GM18511 (cell line): ENCODE measurements at regions not wholly inside any gene's neighbourhood (a gene's known extent, or its start where the extent isn't known, plus 50 kb on each side); places are given as distances from the start of the nearest gene placed in this dataset.

ENCODE experiments used
- ATAC-seq: cut with Tn5 transposase; IDR thresholded peaks from one replicate; pipeline ENCODE4 v1.9.1; 2021; ENCODE audit warnings: mild to moderate bottlenecking, moderate library complexity; ENCODE audit not compliant: unreplicated experiment

DNA sequence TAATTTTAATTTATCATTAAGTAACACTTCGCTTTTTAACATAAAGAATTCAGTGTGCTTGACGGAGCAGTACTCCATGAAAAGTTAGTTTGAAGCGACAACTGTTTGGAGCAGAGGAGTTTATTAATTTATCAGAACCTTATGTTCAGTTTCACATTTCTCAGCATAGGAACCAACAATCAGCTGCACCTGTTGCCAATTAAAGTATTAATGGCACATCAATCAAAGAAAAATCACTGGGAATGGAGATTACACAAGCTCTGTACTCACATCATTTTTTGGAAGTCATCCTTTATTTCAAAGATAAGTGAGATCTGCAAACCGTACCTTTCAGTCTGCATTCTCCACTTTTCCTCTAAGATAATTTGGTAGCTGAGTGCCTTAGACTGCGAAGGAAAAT lies 344.6 kb downstream of the LMO4 start:
- ATAC-seq, result no peak

GRCh38 chr1:87673748-87674147 lies 345.1 kb downstream of the LMO4 start:
- ATAC-seq, result no peak

DNA sequence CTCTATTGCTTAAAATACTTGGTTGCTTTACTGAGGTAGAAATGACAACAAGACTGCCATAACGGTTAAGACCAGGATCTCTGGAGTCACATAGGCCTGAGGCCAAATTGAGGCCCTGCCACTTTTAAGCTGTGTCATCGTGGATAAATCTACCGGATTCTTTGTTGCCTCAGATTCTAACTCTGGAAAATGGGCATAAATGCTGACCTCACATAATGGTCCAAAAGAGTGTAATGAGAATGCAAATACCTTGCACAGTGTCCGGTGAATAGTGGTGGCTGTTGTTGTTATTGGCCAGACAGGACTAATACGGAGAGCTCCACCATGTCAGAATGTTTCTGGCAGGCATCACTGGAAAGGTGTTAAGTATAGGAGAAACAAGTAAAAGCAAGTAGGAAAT lies 346.1 kb downstream of the LMO4 start:
- ATAC-seq, result no peak

- ATAC-seq, result no peak
These were observed 349.6 kb downstream of the LMO4 start for GRCh38 chr1:87678266-87678665.

DNA sequence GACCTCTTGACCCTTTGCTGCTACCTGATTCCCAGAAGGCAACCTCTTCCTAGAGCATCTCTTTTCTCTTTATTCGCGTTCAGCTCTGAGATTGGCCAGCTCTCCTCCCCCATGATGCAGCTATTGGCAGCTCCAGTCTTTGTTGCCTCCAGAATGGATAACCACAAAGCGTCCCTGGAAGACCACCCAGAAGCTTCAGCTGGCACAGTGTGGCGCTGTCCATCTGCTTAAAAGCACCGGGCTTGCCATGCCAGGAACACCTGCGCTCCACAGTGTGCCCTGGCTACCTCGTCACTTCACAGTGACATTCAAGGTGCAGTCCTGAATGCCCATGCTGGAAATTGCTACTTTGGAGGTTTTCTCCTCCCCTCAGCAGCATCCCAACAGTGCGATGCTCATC lies 353.9 kb downstream of the LMO4 start:
- no peak for ATAC-seq

DNA sequence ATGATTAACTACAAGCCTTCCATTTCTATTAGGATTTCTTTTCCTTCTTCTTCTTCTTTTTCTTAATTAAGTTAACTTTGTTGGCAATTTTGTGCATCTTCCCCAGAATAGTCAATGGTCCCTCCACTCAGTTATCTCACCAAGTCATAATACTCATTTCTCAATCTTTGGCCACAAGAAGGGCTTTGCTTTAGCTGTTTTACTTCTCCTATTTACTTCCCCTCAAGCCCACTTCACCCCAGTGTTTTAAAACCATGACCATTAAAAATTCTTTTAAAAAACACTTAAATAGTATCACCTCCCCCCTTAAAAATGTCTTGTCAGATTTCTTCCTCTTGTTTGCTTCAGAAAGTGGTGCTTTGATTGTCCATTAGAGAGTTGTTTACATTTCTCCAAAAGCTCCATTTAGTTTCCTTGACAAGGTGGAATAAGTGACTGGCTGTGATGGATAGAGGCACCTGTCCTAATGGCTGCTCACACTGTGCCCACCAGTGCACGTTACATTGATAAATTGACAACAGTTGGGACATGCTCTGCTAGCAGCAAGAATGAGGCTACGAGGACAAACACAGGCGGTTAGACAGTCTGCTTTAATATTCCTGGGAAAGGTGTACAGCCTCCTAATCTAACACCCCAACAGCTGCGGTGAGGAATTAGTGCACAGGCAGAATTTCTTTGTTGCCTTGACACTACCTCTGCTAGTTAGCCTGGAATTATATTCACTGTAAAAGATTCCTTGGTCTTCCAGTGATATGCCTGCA lies 354.7 kb downstream of the LMO4 start:
- no peak for ATAC-seq

GRCh38 chr1:87684194-87684593 lies 355.5 kb downstream of the LMO4 start:
- no peak for ATAC-seq

DNA sequence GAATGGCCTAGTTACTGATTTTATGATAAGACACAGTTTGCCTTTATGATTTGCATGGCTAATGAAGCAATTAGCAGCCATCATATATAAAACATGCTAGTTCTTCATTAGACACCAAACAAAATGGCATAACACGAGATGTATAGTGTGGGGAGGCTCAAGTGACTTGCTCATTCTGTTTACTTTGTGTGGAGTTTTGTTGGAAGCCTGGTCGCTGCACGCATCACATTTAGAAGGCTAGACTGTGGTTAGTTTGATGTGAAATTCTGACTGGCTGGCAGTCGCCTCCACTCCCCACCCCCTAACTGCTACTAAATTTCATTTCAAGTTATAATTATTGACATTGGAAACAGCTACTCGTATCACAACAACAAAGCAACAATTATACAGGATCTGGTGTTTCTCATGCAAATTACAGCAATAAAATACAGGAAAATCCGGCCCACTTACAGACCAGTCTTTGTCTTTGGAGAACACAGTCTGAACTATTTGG lies 356.1 kb downstream of the LMO4 start:
- no peak for ATAC-seq

DNA sequence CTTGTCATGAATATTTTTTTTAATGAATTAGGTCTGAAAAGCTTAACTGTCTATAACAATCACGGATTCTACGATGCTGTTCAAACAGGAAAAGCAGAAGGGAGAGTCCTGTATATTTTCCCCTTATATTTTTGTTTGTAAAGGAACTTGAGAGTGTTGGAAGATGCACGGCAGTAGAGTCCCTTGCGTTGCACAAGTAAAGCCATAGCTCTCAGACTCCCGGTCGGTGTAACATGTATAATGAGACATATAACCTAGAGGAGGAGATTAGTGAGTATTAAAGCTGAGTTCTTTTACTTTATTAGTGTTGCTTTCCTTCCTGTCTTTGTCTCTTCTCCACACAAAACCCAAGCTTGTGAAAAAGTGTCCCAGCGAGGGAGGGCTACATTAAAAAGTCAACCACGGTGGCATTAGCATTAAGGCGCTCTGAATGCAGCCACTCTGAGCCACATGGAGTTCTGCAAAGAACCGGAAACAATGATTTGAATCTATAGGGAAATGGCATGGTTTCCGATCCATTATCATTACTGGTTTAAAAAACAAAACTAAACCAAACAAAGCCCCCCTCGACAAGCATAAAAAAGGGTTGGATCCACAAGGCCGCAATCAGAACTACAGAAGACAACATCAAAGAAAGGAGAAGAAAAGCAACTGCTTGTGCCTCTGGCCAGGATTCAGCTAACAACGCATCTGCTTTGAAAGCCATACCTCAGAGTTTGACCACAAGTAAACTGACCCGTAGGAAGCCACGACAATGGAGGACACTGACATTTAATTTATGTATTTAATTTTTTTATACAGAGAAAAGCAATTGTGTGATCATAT lies 356.8 kb downstream of the LMO4 start:
- ATAC-seq, result no peak

DNA sequence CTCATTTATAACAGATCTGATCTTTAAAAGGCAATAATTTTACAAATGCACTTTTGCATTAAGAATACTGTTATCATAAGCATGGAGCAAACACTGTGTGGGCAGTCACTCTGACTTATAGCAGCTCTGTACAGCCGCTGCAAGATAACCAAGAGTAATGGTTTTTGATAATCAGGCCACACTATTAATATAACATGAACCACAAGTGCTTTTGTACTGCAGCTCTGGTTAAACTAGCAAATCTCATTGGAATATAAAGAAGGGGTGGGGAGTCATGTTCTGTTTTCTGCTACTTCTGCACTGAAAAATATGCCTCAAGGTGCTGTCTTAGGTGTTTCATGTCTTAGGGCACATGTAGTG lies 357.4 kb downstream of the LMO4 start:
- ATAC-seq, result no peak

GRCh38 chr1:87686671-87687070 lies 358.0 kb downstream of the LMO4 start:
- ATAC-seq, result no peak

DNA sequence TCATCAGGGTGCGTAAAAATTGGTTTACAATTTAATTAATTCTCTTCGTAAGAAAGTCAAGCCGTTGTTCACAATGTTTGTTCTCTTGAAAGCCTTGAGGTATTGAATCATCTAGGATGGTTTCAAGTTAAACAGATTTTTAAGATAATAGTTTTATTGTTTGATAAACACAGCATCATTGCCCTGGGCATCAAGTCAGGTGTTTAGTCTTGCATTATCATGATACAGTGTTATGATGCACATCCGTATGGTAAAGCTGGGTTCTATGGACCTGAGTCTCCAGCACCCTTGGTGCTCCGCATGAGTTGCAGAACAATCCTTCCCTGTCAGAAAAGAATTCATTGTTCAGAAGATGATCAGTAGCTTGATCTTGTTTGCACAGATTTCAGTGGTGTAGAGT lies 359.5 kb downstream of the LMO4 start:
- no peak for ATAC-seq

GRCh38 chr1:87689487-87689886 lies 360.8 kb downstream of the LMO4 start:
- ATAC-seq, result no peak

- ATAC-seq, result no peak
These were observed 367.8 kb downstream of the LMO4 start for GRCh38 chr1:87696483-87696882.

GRCh38 chr1:87702455-87702854 lies 373.8 kb downstream of the LMO4 start:
- ATAC-seq, result no peak

GRCh38 chr1:87705233-87705632 lies 376.6 kb downstream of the LMO4 start:
- no peak for ATAC-seq

- ATAC-seq, result no peak
These were observed 377.5 kb downstream of the LMO4 start for GRCh38 chr1:87706203-87706602.

- no peak for ATAC-seq
These were observed 378.1 kb downstream of the LMO4 start for GRCh38 chr1:87706779-87707228.

GRCh38 chr1:87707411-87707810 lies 378.7 kb downstream of the LMO4 start:
- ATAC-seq, result no peak

DNA sequence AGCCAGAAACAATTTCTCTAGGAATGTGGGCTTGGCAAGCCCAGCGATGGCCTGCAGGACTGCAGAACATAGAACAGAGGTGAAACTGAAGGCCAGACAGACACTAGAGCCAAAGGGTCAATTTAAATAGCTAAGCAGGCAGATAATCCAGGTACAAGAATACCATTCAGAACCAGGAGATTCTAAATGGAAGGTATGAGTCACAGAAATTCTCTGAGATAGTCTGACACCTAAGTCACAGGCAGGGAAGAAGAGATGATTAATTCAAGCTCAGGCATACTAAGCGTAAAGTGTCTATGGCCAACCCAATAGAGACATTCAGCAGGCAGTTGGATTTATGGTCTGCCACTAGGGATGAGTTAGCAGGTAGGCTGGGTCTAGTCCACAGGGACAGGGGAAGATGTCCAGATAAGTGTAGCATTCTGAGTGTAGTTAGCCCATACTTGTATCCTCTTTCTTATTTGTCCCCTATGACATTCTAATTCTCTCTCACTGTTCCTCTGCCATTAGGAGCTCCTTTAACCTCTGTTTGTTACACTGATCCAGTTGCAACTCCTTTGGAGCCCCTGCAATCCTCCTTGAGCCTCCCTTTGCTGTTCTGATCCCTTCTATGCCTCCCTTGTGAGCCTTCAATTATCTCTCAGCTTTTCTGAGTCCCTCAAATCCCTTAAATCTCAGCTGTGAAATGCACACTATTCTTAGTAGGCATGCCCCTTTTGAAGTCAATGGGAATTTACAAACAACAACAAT lies 383.8 kb downstream of the LMO4 start:
- ATAC-seq, result no peak

GRCh38 chr1:87714278-87714677 lies 385.6 kb downstream of the LMO4 start:
- ATAC-seq, result no peak
